ENCODE measurements at regions not wholly inside any gene's neighbourhood (a gene's known extent, or its start where the extent isn't known, plus 50 kb on each side); places are given as distances from the start of the nearest gene placed in this dataset.

GRCh38 chr10:3886641-3887251, 101.7 kb upstream of the KLF6 start:
- TF ChIP-seq CTCF (IDR thresholded peaks at IDR 0.05): no peak
- TF ChIP-seq EZH2 (IDR thresholded peaks at IDR 0.05; ENCODE audit: borderline replicate concordance, insufficient read depth, low read depth, low read length, poor library complexity, severe bottlenecking): no peak
- Mint-ChIP-seq H3K9me3 (ENCODE audit: insufficient read depth) (no peaks in the 10 kb centered on the region), H3K4me1 (peaks cover 13% of the 10 kb centered on the region), H3K4me3 (no peak overlapping the region), H3K27me3 (peaks cover 6% of the 10 kb centered on the region), H3K27ac (no peak overlapping the region)
- no peak overlapping the region for H3K4me2 ChIP-seq (replicated peaks; ENCODE audit: low read depth, low read length, poor library complexity, severe bottlenecking)
- ChIA-PET CTCF (interaction anchor here (0.8 kb wide), 1 partner anchor 11 kb away, joined by 3 read pairs; no protein-coding TSS in a partner anchor), POLR2A (no interaction called here)
- peaks cover 0 to 5% of the 10 kb centered on the region in 2 donors for H3K4me1 ChIP-seq (ENCODE audit: control insufficient read depth in 2 of 2, insufficient read depth in 2 of 2, low read length in 2 of 2)
- DNase-seq (no peak), ATAC-seq (ENCODE audit: low read depth) (no peak)
- H3K27me3 ChIP-seq (replicated peaks in 1 of 4; ENCODE audit: control extremely low read depth in 1 of 4, control insufficient read depth in 3 of 4, insufficient read depth in 4 of 4, low read length in 3 of 4): no peaks in the 10 kb centered on the region
- H3K36me3 ChIP-seq (replicated peaks in 1 of 2; ENCODE audit: control extremely low read depth in 1 of 2, control insufficient read depth in 1 of 2, extremely low read depth in 1 of 2, insufficient read depth in 2 of 2, low read length in 1 of 2): no peaks in the 10 kb centered on the region
- no peak overlapping the region for H3K27ac ChIP-seq (ENCODE audit: low read length in 2 of 2)
- peaks cover 0 to 2% (median 0%) of the 10 kb centered on the region in 3 donors for H3K9me3 ChIP-seq (ENCODE audit: control extremely low read depth in 1 of 3, control insufficient read depth in 2 of 3, insufficient read depth in 1 of 3, low read length in 2 of 3)
- H3K9ac ChIP-seq (ENCODE audit: low read length): no peak overlapping the region
- no peak overlapping the region for H3K4me3 ChIP-seq (ENCODE audit: control extremely low read depth in 1 of 5, extremely low read depth in 1 of 5, insufficient read depth in 1 of 5, low read depth in 2 of 5, low read length in 4 of 5)
- H2AFZ ChIP-seq (ENCODE audit: insufficient read depth, low read depth, low read length, poor library complexity, severe bottlenecking): no peak overlapping the region
- H3K79me2 ChIP-seq (ENCODE audit: control insufficient read depth, insufficient read depth, low read length): no peaks in the 10 kb centered on the region
- 96% methylated on average over 5 of the region's 11 CpGs for WGBS (ENCODE audit: insufficient coverage)
- intact Hi-C loops (cut with micrococcal nuclease): no loop called here
- no peaks in the 10 kb centered on the region for H4K20me1 ChIP-seq (ENCODE audit: control insufficient read depth, insufficient read depth, low read length, poor library complexity, severe bottlenecking)

- no peak overlapping the region for H3K9ac ChIP-seq (ENCODE audit: low read length)
- no peaks in the 10 kb centered on the region for H3K79me2 ChIP-seq (ENCODE audit: control insufficient read depth, insufficient read depth, low read length)
- TF ChIP-seq EZH2 (IDR thresholded peaks at IDR 0.05; ENCODE audit: borderline replicate concordance, insufficient read depth, low read depth, low read length, poor library complexity, severe bottlenecking) (no peak), CTCF (IDR thresholded peaks at IDR 0.05) (no peak)
- no peaks in the 10 kb centered on the region for H3K36me3 ChIP-seq (replicated peaks in 1 of 2; ENCODE audit: control extremely low read depth in 1 of 2, control insufficient read depth in 1 of 2, extremely low read depth in 1 of 2, insufficient read depth in 2 of 2, low read length in 1 of 2)
- peaks cover 6% of the 10 kb centered on the region for H3K27me3 Mint-ChIP-seq
- H2AFZ ChIP-seq (ENCODE audit: insufficient read depth, low read depth, low read length, poor library complexity, severe bottlenecking): no peak overlapping the region
- no peak overlapping the region for H3K27ac ChIP-seq (ENCODE audit: low read length in 2 of 2)
- H3K27me3 ChIP-seq (replicated peaks in 1 of 4; ENCODE audit: control extremely low read depth in 1 of 4, control insufficient read depth in 3 of 4, insufficient read depth in 4 of 4, low read length in 3 of 4): no peaks in the 10 kb centered on the region
- peaks cover 0 to 3% (median 0%) of the 10 kb centered on the region in 3 donors for H3K9me3 ChIP-seq (ENCODE audit: control extremely low read depth in 1 of 3, control insufficient read depth in 2 of 3, insufficient read depth in 1 of 3, low read length in 2 of 3)
- 100% methylated on average over 6 of the region's 14 CpGs for WGBS (ENCODE audit: insufficient coverage)
- H3K4me3 Mint-ChIP-seq: no peak overlapping the region
- no peaks in the 10 kb centered on the region for H3K9me3 Mint-ChIP-seq (ENCODE audit: insufficient read depth)
- ChIA-PET POLR2A (no interaction called here), CTCF (interaction anchor here (0.8 kb wide), 1 partner anchor 10 kb away, joined by 3 read pairs; no protein-coding TSS in a partner anchor)
- ATAC-seq (ENCODE audit: low read depth) (no peak), DNase-seq (no peak)
- peaks cover 13% of the 10 kb centered on the region for H3K4me1 Mint-ChIP-seq
- H3K4me2 ChIP-seq (replicated peaks; ENCODE audit: low read depth, low read length, poor library complexity, severe bottlenecking): no peak overlapping the region
- peaks cover 0 to 5% of the 10 kb centered on the region in 2 donors for H3K4me1 ChIP-seq (ENCODE audit: control insufficient read depth in 2 of 2, insufficient read depth in 2 of 2, low read length in 2 of 2)
- no peak overlapping the region for H3K4me3 ChIP-seq (ENCODE audit: control extremely low read depth in 1 of 5, extremely low read depth in 1 of 5, insufficient read depth in 1 of 5, low read depth in 2 of 5, low read length in 4 of 5)
- no peaks in the 10 kb centered on the region for H4K20me1 ChIP-seq (ENCODE audit: control insufficient read depth, insufficient read depth, low read length, poor library complexity, severe bottlenecking)
- intact Hi-C loops (cut with micrococcal nuclease): no loop called here
- no peak overlapping the region for H3K27ac Mint-ChIP-seq
Observed at GRCh38 chr10:3886191-3886590, 101.2 kb upstream of the KLF6 start.

All from B cell (primary cell).